ENCODE measurements at regions not wholly inside any gene's neighbourhood (a gene's known extent, or its start where the extent isn't known, plus 50 kb on each side); places are given as distances from the start of the nearest gene placed in this dataset.

- Histone ChIP-seq H3K9me3 (no peaks in the 10 kb centered on the region), H3K4me1 (no peaks in the 10 kb centered on the region)
Measured at GRCh38 chr2:75765798-75766197, 55.1 kb upstream of the GCFC2 start.

GRCh38 chr2:75764611-75765010 is 53.9 kb upstream of the GCFC2 start:
- WGBS, 2 donors: 49 to 52% methylated on average over 3 of the region's 3 CpGs
- no peaks in the 10 kb centered on the region for H3K4me1 ChIP-seq
- no peaks in the 10 kb centered on the region for H3K27me3 ChIP-seq
- intact Hi-C loops (cut with DNase I; ENCODE audit: low total_unique reads): no loop called here
- no peaks in the 10 kb centered on the region for H3K36me3 ChIP-seq (ENCODE audit: low read depth, missing control alignments)
- H3K9me3 ChIP-seq: no peaks in the 10 kb centered on the region
- no peak overlapping the region for H3K27ac ChIP-seq
- no peak for DNase-seq
- TF ChIP-seq POLR2A (IDR thresholded peaks at IDR 0.05): no peak
- TF ChIP-seq CTCF (IDR thresholded peaks at IDR 0.05): no peak
- H3K4me3 ChIP-seq: no peak overlapping the region

More at GRCh38 chr2:75765798-75766197, 55.1 kb upstream of the GCFC2 start:
- TF ChIP-seq POLR2A (IDR thresholded peaks at IDR 0.05) (no peak), CTCF (IDR thresholded peaks at IDR 0.05) (no peak)
- no peaks in the 10 kb centered on the region for H3K36me3 ChIP-seq (ENCODE audit: low read depth, missing control alignments)
- 94 to 96% methylated on average over 1 of the region's 1 CpG for WGBS, 2 donors
- no peak overlapping the region for H3K27ac ChIP-seq
- DNase-seq: no peak
- intact Hi-C loops (cut with DNase I; ENCODE audit: low total_unique reads): no loop called here
- H3K27me3 ChIP-seq: no peaks in the 10 kb centered on the region
- no peak overlapping the region for H3K4me3 ChIP-seq

Small RNA genes lying in the stretch of these regions (small RNA-seq; reads per million reads assigned to genes)
- gene RN7SKP164: 0 reads per million in 2 donors
